Chondrocyte (in vitro differentiated cells): ENCODE measurements at regions not wholly inside any gene's neighbourhood (a gene's known extent, or its start where the extent isn't known, plus 50 kb on each side); places are given as distances from the start of the nearest gene placed in this dataset.

Source experiments
- DNase-seq: peaks from one replicate; pipeline ENCODE4 v3.0.0; 2021; ENCODE audit warnings: mixed read lengths, low spot score
- H3K27ac Mint-ChIP-seq: one replicate; pipeline ENCODE4 v1.8.0; 2021; ENCODE audit warnings: mild to moderate bottlenecking, moderate library complexity, mixed read lengths; ENCODE audit not compliant: unreplicated experiment
- H3K27me3 Mint-ChIP-seq: 2 replicates; pipeline ENCODE4 v1.8.0; 2021; ENCODE audit warnings: low read depth, mixed read lengths
- H3K36me3 Mint-ChIP-seq: 2 replicates; pipeline ENCODE4 v1.8.0; 2021; ENCODE audit warnings: low read depth, mixed read lengths
- H3K4me1 Mint-ChIP-seq: 2 replicates; pipeline ENCODE4 v1.8.0; 2021; ENCODE audit warnings: low read depth, mild to moderate bottlenecking, mixed read lengths
- H3K4me3 Mint-ChIP-seq: one replicate; pipeline ENCODE4 v1.8.0; 2021; ENCODE audit warnings: mild to moderate bottlenecking, moderate library complexity, mixed read lengths; ENCODE audit not compliant: unreplicated experiment
- H3K9me3 Mint-ChIP-seq: 2 replicates; pipeline ENCODE4 v1.8.0; 2021; ENCODE audit warnings: low read depth, mixed read lengths
- CTCF ChIP-seq: fragments of 200-600 bp; sonication (generic); IDR thresholded peaks from 2 replicates; pipeline ENCODE4 v1.5.0; 2021; ENCODE audit warnings: antibody characterized with exemption, mild to moderate bottlenecking, moderate library complexity

GRCh38 chr5:61675015-61675692 lies 343.1 kb downstream of the ZSWIM6 start:
- Mint-ChIP-seq H3K4me1 (peaks cover 15% of the 10 kb centered on the region), H3K4me3 (no peak overlapping the region), H3K27ac (no peak overlapping the region)

GRCh38 chr5:61677220-61677619 lies 345.2 kb downstream of the ZSWIM6 start:
- Mint-ChIP-seq H3K4me1 (peaks cover 15% of the 10 kb centered on the region), H3K9me3 (no peaks in the 10 kb centered on the region), H3K4me3 (no peak overlapping the region), H3K27ac (no peak overlapping the region), H3K36me3 (no peaks in the 10 kb centered on the region), H3K27me3 (no peaks in the 10 kb centered on the region)
- no peak for DNase-seq
- TF ChIP-seq CTCF: no peak

More at GRCh38 chr5:61675015-61675692, 343.1 kb downstream of the ZSWIM6 start:
- peak; percentile 47 for TF ChIP-seq CTCF
- Mint-ChIP-seq H3K27me3 (no peaks in the 10 kb centered on the region), H3K9me3 (no peaks in the 10 kb centered on the region), H3K36me3 (no peaks in the 10 kb centered on the region)
- no peak for DNase-seq

DNA sequence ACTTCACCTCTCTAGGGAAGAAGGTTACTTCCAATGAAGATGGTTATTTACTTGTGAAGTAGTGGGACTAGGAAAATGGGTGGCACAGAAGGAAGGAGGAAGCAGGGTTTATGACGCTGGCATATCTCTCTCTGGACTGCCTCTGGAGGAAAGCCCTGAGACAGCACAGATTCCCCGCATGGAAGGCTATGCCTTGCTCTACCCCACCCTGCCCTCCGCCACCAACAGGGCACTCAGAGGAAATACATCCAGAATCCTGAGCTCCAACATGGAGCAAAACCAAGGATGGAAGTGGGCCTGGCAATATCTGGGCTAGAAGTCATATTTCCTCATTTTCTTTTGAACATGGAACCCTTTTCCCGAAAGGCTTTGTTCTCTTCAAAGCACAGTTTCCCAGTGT lies 346.9 kb downstream of the ZSWIM6 start:
- Mint-ChIP-seq H3K4me3 (no peak overlapping the region), H3K4me1 (peaks cover under 1% of the 10 kb centered on the region), H3K36me3 (no peaks in the 10 kb centered on the region), H3K27me3 (no peaks in the 10 kb centered on the region), H3K27ac (no peak overlapping the region), H3K9me3 (no peaks in the 10 kb centered on the region)
- no peak for TF ChIP-seq CTCF
- DNase-seq: no peak

GRCh38 chr5:61679562-61679961 lies 347.5 kb downstream of the ZSWIM6 start:
- DNase-seq: no peak
- Mint-ChIP-seq H3K4me1 (no peaks in the 10 kb centered on the region), H3K27me3 (no peaks in the 10 kb centered on the region), H3K9me3 (no peaks in the 10 kb centered on the region), H3K27ac (no peak overlapping the region), H3K36me3 (no peaks in the 10 kb centered on the region), H3K4me3 (no peak overlapping the region)
- no peak for TF ChIP-seq CTCF

DNA sequence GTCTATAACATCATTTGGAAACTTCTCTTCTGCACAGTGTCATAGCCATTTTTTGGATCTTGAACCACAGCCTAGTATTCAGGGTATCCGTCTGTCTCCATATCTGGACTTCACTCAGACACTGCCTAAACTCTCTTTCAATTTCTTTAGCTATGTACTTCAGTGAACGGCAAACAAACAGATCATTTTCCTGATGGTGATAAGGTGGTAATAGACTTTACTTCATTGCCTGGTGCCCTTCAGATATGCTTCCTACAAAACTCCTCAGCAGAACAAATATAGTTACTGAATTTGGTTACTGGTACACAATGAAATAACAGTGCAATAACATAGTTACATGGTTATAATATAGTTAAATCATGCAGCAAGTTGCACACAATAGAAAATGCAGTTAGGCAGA lies 348.2 kb downstream of the ZSWIM6 start:
- no peak for DNase-seq
- Mint-ChIP-seq H3K27me3 (no peaks in the 10 kb centered on the region), H3K4me3 (no peak overlapping the region), H3K27ac (no peak overlapping the region), H3K9me3 (no peaks in the 10 kb centered on the region), H3K4me1 (no peaks in the 10 kb centered on the region), H3K36me3 (no peaks in the 10 kb centered on the region)
- TF ChIP-seq CTCF: no peak
